Mesendoderm (in vitro differentiated cells): ENCODE measurements at regions not wholly inside any gene's neighbourhood (a gene's known extent, or its start where the extent isn't known, plus 50 kb on each side); places are given as distances from the start of the nearest gene placed in this dataset.

Experiments
- DNase-seq: peaks from one replicate; pipeline ENCODE4 v3.0.0; 2013
- H2AK5ac ChIP-seq: 2 replicates; pipeline ENCODE4 v1.6.1; 2013; ENCODE audit warnings: low read length, inconsistent platforms
- H2BK120ac ChIP-seq: 2 replicates; pipeline ENCODE4 v1.6.1; 2013; ENCODE audit warnings: low read depth, mild to moderate bottlenecking, low read length, moderate library complexity, mixed read lengths
- H2BK15ac ChIP-seq: replicated peaks from 2 replicates; pipeline ENCODE4 v1.6.1; 2013; ENCODE audit warnings: low read depth, mild to moderate bottlenecking, moderate library complexity
- H2BK5ac ChIP-seq: 2 replicates; pipeline ENCODE4 v1.6.1; 2013; ENCODE audit warnings: low read length, inconsistent platforms
- H3K18ac ChIP-seq: 2 replicates; pipeline ENCODE4 v1.6.1; 2013; ENCODE audit warnings: mild to moderate bottlenecking, low read length, mixed read lengths
- H3K23ac ChIP-seq: one replicate; pipeline ENCODE4 v1.6.1; 2013; ENCODE audit warnings: low read length
- H3K27ac ChIP-seq: 2 replicates; pipeline ENCODE4 v1.5.1; 2013; ENCODE audit warnings: low read depth, mild to moderate bottlenecking, inconsistent platforms, low read length, moderate library complexity
- H3K27me3 ChIP-seq: 2 replicates; pipeline ENCODE4 v1.6.1; 2013; ENCODE audit warnings: low read length, control low read depth, mild to moderate bottlenecking, inconsistent platforms; ENCODE audit not compliant: insufficient read depth, poor library complexity
- H3K36me3 ChIP-seq: 2 replicates; pipeline ENCODE4 v1.6.1; 2013; ENCODE audit warnings: low read length, inconsistent platforms; ENCODE audit not compliant: control insufficient read depth, insufficient read depth
- H3K4ac ChIP-seq: one replicate; pipeline ENCODE4 v1.6.1; 2013; ENCODE audit warnings: low read depth, mild to moderate bottlenecking, low read length, moderate library complexity
- H3K4me1 ChIP-seq: 2 replicates; pipeline ENCODE4 v1.6.1; 2013; ENCODE audit warnings: low read depth, low read length, inconsistent platforms; ENCODE audit not compliant: control insufficient read depth
- H3K4me2 ChIP-seq: 2 replicates; pipeline ENCODE4 v1.6.1; 2013; ENCODE audit warnings: low read length
- H3K4me3 ChIP-seq: 2 replicates; pipeline ENCODE4 v1.5.1; 2013; ENCODE audit warnings: mild to moderate bottlenecking, low read length
- H3K56ac ChIP-seq: one replicate; pipeline ENCODE4 v1.6.1; 2013; ENCODE audit warnings: low read length
- H3K79me1 ChIP-seq: 2 replicates; pipeline ENCODE4 v1.6.1; 2013; ENCODE audit warnings: low read length, inconsistent platforms
- H3K79me2 ChIP-seq: 2 replicates; pipeline ENCODE4 v1.6.1; 2013; ENCODE audit warnings: mild to moderate bottlenecking, low read length; ENCODE audit not compliant: control insufficient read depth, insufficient read depth
- H3K9ac ChIP-seq: 2 replicates; pipeline ENCODE4 v1.6.1; 2013; ENCODE audit warnings: low read length, inconsistent platforms
- H4K5ac ChIP-seq: one replicate; pipeline ENCODE4 v1.6.1; 2013; ENCODE audit warnings: low read length
- H4K8ac ChIP-seq: one replicate; pipeline ENCODE4 v1.6.1; 2013; ENCODE audit warnings: low read depth, mild to moderate bottlenecking, control low read depth, low read length, moderate library complexity
- whole genome bisulfite sequencing: extraction: QIAGEN DNeasy Blood & Tissue Kit; methylation state at CpG from one replicate; pipeline ENCODE4 v1.1.7; 2013; ENCODE audit warnings: low lambda C conversion rate, missing lambda C conversion rate; ENCODE audit not compliant: insufficient coverage; ENCODE audit errors: extremely low coverage; 5-methylcytosine and 5-hydroxymethylcytosine counted together

DNA sequence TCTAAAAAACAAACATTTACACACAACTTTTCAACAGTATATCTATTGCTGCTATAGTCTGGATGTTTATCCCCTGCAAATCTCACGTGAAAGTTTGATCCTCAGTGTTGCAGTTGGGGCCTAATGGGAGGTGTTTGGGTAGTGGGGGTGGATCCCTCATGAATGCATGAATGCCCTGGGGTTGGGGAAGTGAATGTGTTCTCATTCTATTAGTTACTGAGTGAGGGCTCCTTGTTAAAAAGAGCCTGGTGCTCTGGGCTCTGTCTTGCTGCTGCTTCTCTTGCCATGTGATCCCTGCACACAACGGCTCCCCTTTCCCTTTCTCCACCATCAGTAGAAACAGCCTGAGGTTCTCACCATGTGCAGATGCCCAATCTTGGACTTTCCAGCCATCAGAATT, 242.7 kb upstream of the HTR2A start:
- Histone ChIP-seq H2AK5ac (no peak overlapping the region), H3K23ac (no peak overlapping the region), H3K4me2 (no peak overlapping the region), H3K4me3 (no peak overlapping the region), H3K36me3 (no peaks in the 10 kb centered on the region), H2BK5ac (no peak overlapping the region), H2BK15ac (no peak overlapping the region), H4K5ac (no peak overlapping the region), H3K56ac (no peak overlapping the region), H3K27ac (no peak overlapping the region), H3K4ac (no peak overlapping the region), H3K79me1 (no peaks in the 10 kb centered on the region), H3K79me2 (no peaks in the 10 kb centered on the region), H3K4me1 (no peaks in the 10 kb centered on the region), H3K9ac (no peak overlapping the region), H3K18ac (no peak overlapping the region), H4K8ac (no peak overlapping the region), H3K27me3 (no peaks in the 10 kb centered on the region), H2BK120ac (no peak overlapping the region)
- no peak for DNase-seq
- no CpG with 5 or more reads among the region's 2 CpGs for WGBS

GRCh38 chr13:47136504-47136941, 239.7 kb upstream of the HTR2A start:
- no peak overlapping the region for H2AK5ac ChIP-seq
- no peak overlapping the region for H3K4me3 ChIP-seq
- no peak overlapping the region for H3K9ac ChIP-seq
- no peak overlapping the region for H3K23ac ChIP-seq
- H4K5ac ChIP-seq, result no peak overlapping the region
- no peak for DNase-seq
- no peak overlapping the region for H3K4me2 ChIP-seq
- H3K18ac ChIP-seq, result no peak overlapping the region
- H3K79me2 ChIP-seq, result no peaks in the 10 kb centered on the region
- no peak overlapping the region for H2BK120ac ChIP-seq
- H3K36me3 ChIP-seq, result no peaks in the 10 kb centered on the region
- no peaks in the 10 kb centered on the region for H3K79me1 ChIP-seq
- WGBS, result no CpG with 5 or more reads among the region's 1 CpG
- no peak overlapping the region for H3K56ac ChIP-seq
- no peak overlapping the region for H3K27ac ChIP-seq
- H2BK15ac ChIP-seq, result no peak overlapping the region
- H3K4ac ChIP-seq, result no peak overlapping the region
- H4K8ac ChIP-seq, result no peak overlapping the region
- no peaks in the 10 kb centered on the region for H3K27me3 ChIP-seq
- no peaks in the 10 kb centered on the region for H3K4me1 ChIP-seq
- no peak overlapping the region for H2BK5ac ChIP-seq

DNA sequence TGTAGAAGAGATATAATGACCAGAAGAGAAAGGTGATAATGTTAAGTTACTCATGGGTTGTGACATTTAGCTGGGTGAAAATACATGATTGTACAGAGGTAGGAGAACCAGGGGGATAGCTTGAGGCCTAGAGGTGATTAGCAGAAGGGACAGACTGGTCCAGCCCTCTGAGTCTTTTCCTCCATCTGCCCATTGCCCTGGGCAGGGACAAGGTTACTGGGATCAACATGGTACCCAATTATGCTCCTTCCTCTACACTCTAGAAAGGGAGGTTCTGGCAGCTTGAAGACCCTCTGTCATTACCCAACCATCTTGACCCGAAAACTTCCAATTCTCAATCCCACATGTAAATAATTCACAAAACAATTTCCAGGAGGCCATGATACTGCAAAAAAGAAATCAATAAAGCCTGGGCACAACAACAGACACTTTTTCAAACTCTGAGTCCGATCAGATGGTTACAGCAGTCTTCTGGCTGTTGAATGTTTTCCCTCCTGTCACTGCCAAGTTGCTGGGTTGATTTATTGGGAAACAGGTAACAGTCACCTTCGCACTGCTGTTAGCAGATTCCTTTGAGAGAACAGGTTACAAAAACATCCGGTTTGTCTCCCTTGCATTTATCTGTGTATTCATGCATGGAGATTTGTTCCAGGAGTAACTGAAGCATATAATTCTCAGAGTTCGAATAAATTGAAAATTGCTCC, 239.1 kb upstream of the HTR2A start:
- Histone ChIP-seq H2BK120ac (no peak overlapping the region), H3K4ac (no peak overlapping the region), H3K79me1 (no peaks in the 10 kb centered on the region), H3K9ac (no peak overlapping the region), H3K27ac (no peak overlapping the region), H3K23ac (no peak overlapping the region), H3K56ac (no peak overlapping the region), H3K18ac (no peak overlapping the region), H2BK5ac (no peak overlapping the region), H3K27me3 (no peaks in the 10 kb centered on the region), H3K4me1 (no peaks in the 10 kb centered on the region), H4K5ac (no peak overlapping the region), H3K36me3 (no peaks in the 10 kb centered on the region), H3K4me2 (no peak overlapping the region), H3K79me2 (no peaks in the 10 kb centered on the region), H2BK15ac (no peak overlapping the region), H2AK5ac (no peak overlapping the region), H4K8ac (no peak overlapping the region), H3K4me3 (no peak overlapping the region)
- no CpG with 5 or more reads among the region's 5 CpGs for WGBS
- no peak for DNase-seq

GRCh38 chr13:47134939-47135489, 238.2 kb upstream of the HTR2A start:
- Histone ChIP-seq H3K4ac (no peak overlapping the region), H3K79me1 (no peaks in the 10 kb centered on the region), H3K36me3 (no peaks in the 10 kb centered on the region), H2AK5ac (no peak overlapping the region), H3K79me2 (no peaks in the 10 kb centered on the region), H2BK120ac (no peak overlapping the region), H3K27ac (no peak overlapping the region), H3K9ac (no peak overlapping the region), H3K56ac (no peak overlapping the region), H3K4me2 (no peak overlapping the region), H3K4me3 (no peak overlapping the region), H2BK15ac (no peak overlapping the region), H4K5ac (no peak overlapping the region), H3K4me1 (no peaks in the 10 kb centered on the region), H3K27me3 (no peaks in the 10 kb centered on the region), H3K23ac (no peak overlapping the region), H2BK5ac (no peak overlapping the region), H3K18ac (no peak overlapping the region), H4K8ac (no peak overlapping the region)
- DNase-seq, result no peak
- 100% methylated on average over 2 of the region's 9 CpGs for WGBS

DNA sequence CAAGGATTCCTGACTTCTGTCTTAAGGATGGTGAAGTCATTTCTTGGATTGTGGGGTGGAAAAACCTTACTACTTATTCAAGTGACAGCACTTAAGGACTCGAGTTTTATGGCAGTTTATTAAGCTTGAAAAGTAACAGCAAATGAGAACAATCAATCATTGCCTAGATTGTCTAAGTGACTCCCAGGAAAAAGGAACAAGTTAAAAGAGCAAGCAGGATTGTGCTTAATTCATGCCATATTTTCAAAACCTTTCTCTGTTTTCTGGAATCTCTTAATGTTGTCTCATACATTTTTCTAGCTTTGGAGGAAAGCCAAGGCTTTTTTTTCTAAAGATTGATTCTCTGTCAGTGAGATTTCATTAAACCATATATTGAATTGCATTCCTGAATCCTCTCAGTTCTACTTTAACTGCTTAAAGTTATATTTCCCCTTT, 236.2 kb upstream of the HTR2A start:
- H3K4me1 ChIP-seq, result no peaks in the 10 kb centered on the region
- H3K23ac ChIP-seq, result no peak overlapping the region
- H3K27me3 ChIP-seq, result no peaks in the 10 kb centered on the region
- no peaks in the 10 kb centered on the region for H3K36me3 ChIP-seq
- H4K5ac ChIP-seq, result no peak overlapping the region
- H3K79me1 ChIP-seq, result no peaks in the 10 kb centered on the region
- H2BK120ac ChIP-seq, result no peak overlapping the region
- H2BK15ac ChIP-seq, result no peak overlapping the region
- no peak overlapping the region for H2BK5ac ChIP-seq
- no peak overlapping the region for H3K56ac ChIP-seq
- H3K27ac ChIP-seq, result no peak overlapping the region
- H3K79me2 ChIP-seq, result no peaks in the 10 kb centered on the region
- no CpG with 5 or more reads among the region's 1 CpG for WGBS
- no peak overlapping the region for H3K4me3 ChIP-seq
- no peak overlapping the region for H3K9ac ChIP-seq
- no peak overlapping the region for H3K4me2 ChIP-seq
- DNase-seq, result no peak
- H2AK5ac ChIP-seq, result no peak overlapping the region
- H3K18ac ChIP-seq, result no peak overlapping the region
- no peak overlapping the region for H4K8ac ChIP-seq
- H3K4ac ChIP-seq, result no peak overlapping the region

GRCh38 chr13:47129461-47129860, 232.6 kb upstream of the HTR2A start:
- Histone ChIP-seq H2BK120ac (no peak overlapping the region), H3K4me2 (no peak overlapping the region), H3K27ac (no peak overlapping the region), H3K79me2 (no peaks in the 10 kb centered on the region), H3K18ac (no peak overlapping the region), H3K79me1 (no peaks in the 10 kb centered on the region), H4K5ac (no peak overlapping the region), H3K36me3 (no peaks in the 10 kb centered on the region), H2BK15ac (no peak overlapping the region), H4K8ac (no peak overlapping the region), H2BK5ac (no peak overlapping the region), H3K56ac (no peak overlapping the region), H3K9ac (no peak overlapping the region), H3K23ac (no peak overlapping the region), H3K27me3 (no peaks in the 10 kb centered on the region), H3K4ac (no peak overlapping the region), H3K4me3 (no peak overlapping the region), H3K4me1 (no peaks in the 10 kb centered on the region), H2AK5ac (no peak overlapping the region)
- no peak for DNase-seq
- no CpG with 5 or more reads among the region's 2 CpGs for WGBS
